Coronary artery (tissue), 2 donors: ENCODE measurements at regions not wholly inside any gene's neighbourhood (a gene's known extent, or its start where the extent isn't known, plus 50 kb on each side); places are given as distances from the start of the nearest gene placed in this dataset.
"Not testable (repeated sequence)": the region's sequence is repeated elsewhere in the genome, so short reads cannot be mapped to it uniquely, and the experiment has no call there.

Experiments used
- DNase-seq: peaks from one replicate; pipeline ENCODE4 v3.0.0-alpha.2; 2017; ENCODE audit warnings: low spot score
- H3K27ac ChIP-seq, 2 donors: fragments of 200-600 bp; sonication (generic); one replicate each; pipeline ENCODE4 v1.5.1; 2016 to 2019
- H3K4me3 ChIP-seq: fragments of 200-600 bp; sonication (generic); 2 replicates; pipeline ENCODE4 v1.5.1; 2016; ENCODE audit warnings: mild to moderate bottlenecking, moderate library complexity
- TF ChIP-seq, protein P1 (sequence below): fragments of 200-600 bp; sonication (generic); IDR thresholded peaks from one replicate; pipeline ENCODE4 v1.5.1; 2019; ENCODE audit warnings: antibody characterized with exemption

DNA sequence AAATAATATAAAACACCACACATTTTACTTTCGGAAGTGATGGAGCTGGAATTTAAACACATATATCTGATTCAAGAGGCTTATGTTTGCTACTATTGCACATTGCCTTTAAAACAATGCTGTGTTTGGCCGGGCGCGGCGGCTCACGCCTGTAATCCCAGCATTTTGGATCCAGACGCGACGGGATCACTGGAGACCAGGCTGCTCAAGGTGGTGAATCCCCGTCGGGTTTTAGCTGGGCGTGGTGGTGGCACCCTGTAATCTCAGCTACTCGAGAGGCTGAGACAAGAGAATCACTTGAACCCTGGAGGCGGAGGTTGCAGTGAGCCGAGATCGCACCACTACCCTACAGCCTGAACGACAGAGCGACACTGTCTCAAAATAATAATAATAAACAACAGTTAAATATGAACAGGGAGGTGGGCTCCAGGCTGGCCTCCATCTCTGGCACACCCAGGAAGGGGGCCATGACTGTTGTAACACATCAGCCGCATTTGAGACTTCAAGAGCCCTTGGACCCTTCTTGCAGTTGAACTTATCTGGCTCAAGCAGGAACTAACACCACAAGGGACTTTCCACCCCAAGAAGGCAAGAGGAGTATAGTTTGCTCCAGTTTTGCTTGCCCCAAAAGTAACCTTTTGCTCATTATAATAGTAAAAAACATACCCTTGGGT is 127.1 kb upstream of the ZNF184 start:
- no peak for DNase-seq
- TF ChIP-seq, protein P1, sequence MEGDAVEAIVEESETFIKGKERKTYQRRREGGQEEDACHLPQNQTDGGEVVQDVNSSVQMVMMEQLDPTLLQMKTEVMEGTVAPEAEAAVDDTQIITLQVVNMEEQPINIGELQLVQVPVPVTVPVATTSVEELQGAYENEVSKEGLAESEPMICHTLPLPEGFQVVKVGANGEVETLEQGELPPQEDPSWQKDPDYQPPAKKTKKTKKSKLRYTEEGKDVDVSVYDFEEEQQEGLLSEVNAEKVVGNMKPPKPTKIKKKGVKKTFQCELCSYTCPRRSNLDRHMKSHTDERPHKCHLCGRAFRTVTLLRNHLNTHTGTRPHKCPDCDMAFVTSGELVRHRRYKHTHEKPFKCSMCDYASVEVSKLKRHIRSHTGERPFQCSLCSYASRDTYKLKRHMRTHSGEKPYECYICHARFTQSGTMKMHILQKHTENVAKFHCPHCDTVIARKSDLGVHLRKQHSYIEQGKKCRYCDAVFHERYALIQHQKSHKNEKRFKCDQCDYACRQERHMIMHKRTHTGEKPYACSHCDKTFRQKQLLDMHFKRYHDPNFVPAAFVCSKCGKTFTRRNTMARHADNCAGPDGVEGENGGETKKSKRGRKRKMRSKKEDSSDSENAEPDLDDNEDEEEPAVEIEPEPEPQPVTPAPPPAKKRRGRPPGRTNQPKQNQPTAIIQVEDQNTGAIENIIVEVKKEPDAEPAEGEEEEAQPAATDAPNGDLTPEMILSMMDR = no peak
- Histone ChIP-seq H3K27ac (no peak overlapping the region), H3K4me3 (no peak overlapping the region)

DNA sequence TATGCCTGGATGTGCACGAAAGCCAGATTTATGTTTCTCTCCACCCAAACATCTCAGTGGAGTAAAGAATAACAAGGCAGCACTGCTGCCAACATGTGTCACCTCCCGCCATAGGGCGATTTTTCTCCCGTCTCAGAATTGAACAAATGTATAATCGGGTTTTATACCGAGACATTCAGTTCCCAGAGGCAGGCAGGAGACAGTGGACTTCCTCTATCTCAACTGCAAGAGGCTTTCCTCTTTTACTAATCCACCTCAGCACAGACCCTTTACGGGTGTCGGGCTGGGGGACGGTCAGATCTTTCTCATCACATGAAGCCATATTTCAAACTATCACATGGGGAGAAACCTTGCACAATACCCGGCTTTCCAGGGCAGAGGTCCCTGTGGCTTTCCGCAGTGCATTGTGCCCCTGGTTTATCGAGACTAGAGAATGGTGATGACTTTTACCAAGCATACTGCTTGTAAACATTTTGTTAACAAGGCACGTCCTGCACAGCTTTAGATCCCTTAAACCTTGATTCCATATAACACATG is 124.2 kb upstream of the ZNF184 start:
- H3K27ac ChIP-seq, DNase-seq, H3K4me3 ChIP-seq: not testable (repeated sequence)

GRCh38 chr6:27593861-27594260 is 121.0 kb upstream of the ZNF184 start:
- TF ChIP-seq, protein P1 = no peak
- H3K27ac ChIP-seq = no peak overlapping the region
- no peak for DNase-seq
- no peak overlapping the region for H3K4me3 ChIP-seq

DNA sequence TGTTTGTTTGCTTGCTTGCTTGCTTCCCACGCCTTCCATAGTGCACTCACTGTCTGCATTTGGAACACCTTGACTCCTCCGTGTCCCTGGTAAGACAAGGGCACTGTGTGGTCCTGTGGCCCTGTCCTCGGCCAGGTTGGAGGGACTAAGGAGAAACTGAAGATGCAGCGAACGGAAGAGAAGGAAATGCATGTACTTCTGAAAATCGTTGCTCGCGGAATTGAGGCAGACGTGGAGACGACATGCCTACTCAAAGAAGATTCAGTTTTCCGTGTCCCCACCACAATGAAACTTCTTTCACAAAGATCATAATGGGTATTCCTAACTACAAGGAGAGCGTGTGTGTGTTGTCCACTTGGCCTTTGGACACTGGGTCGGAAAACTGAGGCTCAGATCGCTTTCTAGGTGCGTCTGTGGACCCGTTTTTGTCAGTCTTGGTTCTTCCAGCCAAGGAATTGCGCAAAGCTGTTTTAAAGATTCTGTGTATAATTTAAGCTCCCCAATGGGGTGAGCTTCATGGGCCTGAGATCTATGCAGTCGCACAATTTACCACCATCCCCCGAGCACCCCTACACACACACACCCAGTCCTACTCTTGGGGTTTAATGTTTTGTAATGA is 120.4 kb upstream of the ZNF184 start:
- TF ChIP-seq, protein P1 = no peak
- DNase-seq = no peak
- H3K4me3 ChIP-seq = peak overlapping the region; percentile 21
- no peak overlapping the region for H3K27ac ChIP-seq

- Histone ChIP-seq H3K27ac (no peak overlapping the region), H3K4me3 (peak overlapping the region; percentile 21)
- TF ChIP-seq, protein P1 = no peak
- no peak for DNase-seq
Measured at GRCh38 chr6:27592481-27593199, 119.7 kb upstream of the ZNF184 start.

GRCh38 chr6:27591699-27592480 is 119.0 kb upstream of the ZNF184 start:
- Histone ChIP-seq H3K27ac (no peak overlapping the region), H3K4me3 (peak overlapping the region; percentile 21)
- TF ChIP-seq, protein P1 = no peak
- no peak for DNase-seq

GRCh38 chr6:27585316-27585715 is 112.4 kb upstream of the ZNF184 start:
- DNase-seq, H3K27ac ChIP-seq, H3K4me3 ChIP-seq: not testable (repeated sequence)
